Endothelial cell (in vitro differentiated cells): ENCODE measurements at regions not wholly inside any gene's neighbourhood (a gene's known extent, or its start where the extent isn't known, plus 50 kb on each side); places are given as distances from the start of the nearest gene placed in this dataset.

Experiments used
- DNase-seq: peaks from one replicate; pipeline ENCODE4 v3.0.0; 2021; ENCODE audit warnings: low spot score
- H3K27ac Mint-ChIP-seq: one replicate; pipeline ENCODE4 v1.8.0; 2021; ENCODE audit warnings: mixed read lengths, inconsistent platforms; ENCODE audit not compliant: unreplicated experiment
- H3K27me3 Mint-ChIP-seq: one replicate; pipeline ENCODE4 v1.8.0; 2021; ENCODE audit warnings: mild to moderate bottlenecking, moderate library complexity, mixed read lengths, inconsistent platforms; ENCODE audit not compliant: unreplicated experiment
- H3K36me3 Mint-ChIP-seq: one replicate; pipeline ENCODE4 v1.8.0; 2021; ENCODE audit warnings: mild to moderate bottlenecking, low read depth, mixed read lengths, inconsistent platforms; ENCODE audit not compliant: unreplicated experiment
- H3K4me1 Mint-ChIP-seq: one replicate; pipeline ENCODE4 v1.8.0; 2021; ENCODE audit warnings: mild to moderate bottlenecking, mixed read lengths, inconsistent platforms; ENCODE audit not compliant: unreplicated experiment
- H3K4me3 Mint-ChIP-seq: one replicate; pipeline ENCODE4 v1.8.0; 2021; ENCODE audit warnings: mild to moderate bottlenecking, mixed read lengths, inconsistent platforms; ENCODE audit not compliant: unreplicated experiment
- H3K9me3 Mint-ChIP-seq: one replicate; pipeline ENCODE4 v1.8.0; 2021; ENCODE audit warnings: mixed read lengths, inconsistent platforms; ENCODE audit not compliant: unreplicated experiment
- TF ChIP-seq, protein P1 (sequence below): fragments of 200-600 bp; sonication (generic); IDR thresholded peaks from one replicate; pipeline ENCODE4 v1.5.0; 2021; ENCODE audit warnings: antibody characterized with exemption; ENCODE audit not compliant: unreplicated experiment

GRCh38 chr13:103859952-103860351 is 793.7 kb upstream of the SLC10A2 start:
- Mint-ChIP-seq H3K27me3 (no peaks in the 10 kb centered on the region), H3K27ac (no peak overlapping the region), H3K4me3 (no peak overlapping the region), H3K4me1 (no peaks in the 10 kb centered on the region), H3K9me3 (no peaks in the 10 kb centered on the region), H3K36me3 (no peaks in the 10 kb centered on the region)
- no peak for DNase-seq
- TF ChIP-seq, protein P1, sequence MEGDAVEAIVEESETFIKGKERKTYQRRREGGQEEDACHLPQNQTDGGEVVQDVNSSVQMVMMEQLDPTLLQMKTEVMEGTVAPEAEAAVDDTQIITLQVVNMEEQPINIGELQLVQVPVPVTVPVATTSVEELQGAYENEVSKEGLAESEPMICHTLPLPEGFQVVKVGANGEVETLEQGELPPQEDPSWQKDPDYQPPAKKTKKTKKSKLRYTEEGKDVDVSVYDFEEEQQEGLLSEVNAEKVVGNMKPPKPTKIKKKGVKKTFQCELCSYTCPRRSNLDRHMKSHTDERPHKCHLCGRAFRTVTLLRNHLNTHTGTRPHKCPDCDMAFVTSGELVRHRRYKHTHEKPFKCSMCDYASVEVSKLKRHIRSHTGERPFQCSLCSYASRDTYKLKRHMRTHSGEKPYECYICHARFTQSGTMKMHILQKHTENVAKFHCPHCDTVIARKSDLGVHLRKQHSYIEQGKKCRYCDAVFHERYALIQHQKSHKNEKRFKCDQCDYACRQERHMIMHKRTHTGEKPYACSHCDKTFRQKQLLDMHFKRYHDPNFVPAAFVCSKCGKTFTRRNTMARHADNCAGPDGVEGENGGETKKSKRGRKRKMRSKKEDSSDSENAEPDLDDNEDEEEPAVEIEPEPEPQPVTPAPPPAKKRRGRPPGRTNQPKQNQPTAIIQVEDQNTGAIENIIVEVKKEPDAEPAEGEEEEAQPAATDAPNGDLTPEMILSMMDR, result no peak

DNA sequence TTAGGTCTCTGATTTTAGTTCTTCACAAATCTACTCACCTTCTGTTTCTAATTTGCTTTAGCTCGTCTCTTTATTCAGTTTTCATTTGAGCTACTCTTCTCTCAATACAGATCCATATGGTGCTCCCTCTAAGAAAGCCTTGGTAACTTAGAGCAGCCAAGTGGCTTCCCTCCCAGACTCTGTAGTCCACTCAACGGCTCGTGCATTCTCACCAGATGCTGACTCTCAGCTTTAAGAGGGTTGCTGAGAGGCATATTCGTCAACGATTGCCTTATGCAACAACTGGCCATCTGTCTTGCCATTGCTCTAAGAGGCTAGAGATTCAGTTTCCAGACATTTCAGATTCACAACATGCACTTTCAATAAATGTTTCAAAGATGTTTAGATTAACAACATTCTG is 785.8 kb upstream of the SLC10A2 start:
- no peak for DNase-seq
- TF ChIP-seq, protein P1, result no peak
- Mint-ChIP-seq H3K4me1 (no peaks in the 10 kb centered on the region), H3K27me3 (no peaks in the 10 kb centered on the region), H3K36me3 (no peaks in the 10 kb centered on the region), H3K4me3 (no peak overlapping the region), H3K27ac (no peak overlapping the region), H3K9me3 (no peaks in the 10 kb centered on the region)

DNA sequence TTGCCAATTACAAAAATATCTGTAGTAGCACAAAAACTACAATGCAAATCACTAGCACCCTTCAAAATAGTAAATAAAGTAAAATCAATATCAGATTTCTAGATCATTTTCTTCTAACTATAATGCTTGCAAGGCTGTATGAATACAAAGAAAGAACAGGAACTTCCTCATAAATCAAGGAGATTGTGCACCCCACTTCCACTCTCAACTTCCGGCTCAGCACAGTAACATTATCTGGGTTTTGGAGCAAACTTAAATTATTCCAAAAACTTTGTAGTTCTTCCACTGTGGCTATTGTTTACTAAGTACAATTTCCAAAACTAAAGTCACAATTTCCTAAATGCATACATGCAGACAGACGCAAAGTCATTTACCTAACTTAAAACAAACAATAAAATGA is 778.3 kb upstream of the SLC10A2 start:
- Mint-ChIP-seq H3K27me3 (no peaks in the 10 kb centered on the region), H3K4me3 (no peak overlapping the region), H3K4me1 (peaks cover 7% of the 10 kb centered on the region), H3K27ac (no peak overlapping the region), H3K36me3 (no peaks in the 10 kb centered on the region), H3K9me3 (no peaks in the 10 kb centered on the region)
- no peak for DNase-seq
- TF ChIP-seq, protein P1, result no peak

GRCh38 chr13:103839460-103839859 is 773.2 kb upstream of the SLC10A2 start:
- Mint-ChIP-seq H3K4me1 (peaks cover 4% of the 10 kb centered on the region), H3K9me3 (no peaks in the 10 kb centered on the region)

DNA sequence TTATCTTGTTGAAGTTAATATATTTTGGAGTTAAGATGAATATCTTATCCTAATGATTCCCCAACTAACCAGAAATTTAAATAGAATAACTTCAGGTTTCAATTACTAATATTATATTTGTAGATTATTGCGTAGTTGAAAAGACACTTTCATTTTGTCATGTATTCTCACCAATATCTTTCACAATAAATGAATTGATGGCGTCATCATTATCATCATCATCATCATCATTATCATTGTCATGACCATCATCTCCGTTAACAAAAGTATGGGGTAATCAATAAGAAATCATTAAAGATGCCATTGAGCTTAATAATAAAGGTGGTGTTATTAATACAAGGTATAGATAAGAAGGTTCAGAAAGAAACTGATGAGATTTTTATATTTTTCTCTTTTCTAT is 768.8 kb upstream of the SLC10A2 start:
- Mint-ChIP-seq H3K27ac (no peak overlapping the region), H3K9me3 (peaks cover 5% of the 10 kb centered on the region), H3K4me1 (no peaks in the 10 kb centered on the region), H3K27me3 (no peaks in the 10 kb centered on the region), H3K4me3 (no peak overlapping the region), H3K36me3 (peaks cover 3% of the 10 kb centered on the region)
- TF ChIP-seq, protein P1, result no peak
- no peak for DNase-seq

More at GRCh38 chr13:103839460-103839859, 773.2 kb upstream of the SLC10A2 start:
- Mint-ChIP-seq H3K4me3 (no peak overlapping the region), H3K27me3 (no peaks in the 10 kb centered on the region), H3K27ac (no peak overlapping the region), H3K36me3 (no peaks in the 10 kb centered on the region)
- DNase-seq, result no peak
- TF ChIP-seq, protein P1, result no peak
